ENCODE measurements at regions not wholly inside any gene's neighbourhood (a gene's known extent, or its start where the extent isn't known, plus 50 kb on each side); places are given as distances from the start of the nearest gene placed in this dataset.

DNA sequence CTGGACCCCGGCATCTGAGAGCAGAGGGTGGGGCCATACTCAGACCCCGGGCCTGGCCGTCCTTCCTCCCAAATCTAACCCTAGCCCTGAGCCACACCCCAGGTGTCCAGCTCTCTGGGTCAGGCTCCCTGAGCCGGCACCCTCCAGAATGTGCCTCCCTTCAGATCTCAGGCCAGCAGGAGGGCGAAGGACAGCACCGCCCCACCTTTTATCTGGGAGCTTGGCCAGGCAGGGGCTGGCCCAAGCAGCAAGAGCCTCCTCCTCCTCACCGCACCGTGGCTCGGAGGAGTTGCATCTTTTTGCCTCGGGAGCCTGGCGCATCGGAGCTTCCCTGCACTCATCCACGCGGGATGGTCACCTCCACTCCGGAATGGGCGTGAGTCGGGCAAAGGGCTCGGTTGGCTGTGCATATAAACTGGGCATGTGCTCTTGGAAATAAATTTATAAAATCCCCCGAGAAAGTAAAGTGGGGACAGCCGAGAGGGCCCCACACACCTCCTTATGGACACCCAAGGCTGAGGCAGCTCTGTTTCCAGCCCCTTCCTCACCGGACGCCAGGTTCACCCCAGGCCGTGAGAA is 69.1 kb upstream of the CTDP1 start:
- no peak for DNase-seq (ENCODE audit: low read depth)

DNA sequence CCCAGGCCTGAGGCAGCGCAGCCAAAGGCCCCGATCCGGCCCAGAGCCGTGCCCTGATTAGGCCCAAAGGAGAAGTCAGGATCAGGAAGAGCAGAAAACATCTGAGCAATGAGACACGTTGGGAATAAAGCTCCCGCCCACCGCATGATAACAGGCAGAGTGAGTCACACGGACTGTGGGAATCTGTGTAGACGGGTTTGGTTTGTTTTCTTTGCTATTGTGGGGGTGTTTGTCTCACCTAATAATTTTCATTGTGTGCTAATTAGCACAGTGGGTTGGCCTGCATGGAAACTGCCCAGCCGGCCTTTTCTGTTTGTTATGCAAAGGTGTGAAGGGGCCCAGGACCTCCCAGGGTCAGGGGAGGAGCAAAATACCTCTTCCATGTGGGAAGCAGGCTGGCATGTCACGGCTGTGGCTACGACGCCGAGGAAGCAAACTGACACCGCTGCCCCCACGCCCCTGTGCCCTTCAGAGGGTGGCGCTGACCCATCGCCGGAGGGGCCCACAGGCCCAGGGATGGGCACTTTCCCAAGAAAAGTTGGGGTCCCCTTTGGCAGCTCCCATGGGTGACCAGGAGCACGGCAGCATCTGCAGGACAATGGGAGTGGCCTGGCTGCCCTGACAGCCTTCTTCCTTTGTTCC is 68.4 kb upstream of the CTDP1 start:
- peak; percentile 37 for DNase-seq (ENCODE audit: low read depth)

DNA sequence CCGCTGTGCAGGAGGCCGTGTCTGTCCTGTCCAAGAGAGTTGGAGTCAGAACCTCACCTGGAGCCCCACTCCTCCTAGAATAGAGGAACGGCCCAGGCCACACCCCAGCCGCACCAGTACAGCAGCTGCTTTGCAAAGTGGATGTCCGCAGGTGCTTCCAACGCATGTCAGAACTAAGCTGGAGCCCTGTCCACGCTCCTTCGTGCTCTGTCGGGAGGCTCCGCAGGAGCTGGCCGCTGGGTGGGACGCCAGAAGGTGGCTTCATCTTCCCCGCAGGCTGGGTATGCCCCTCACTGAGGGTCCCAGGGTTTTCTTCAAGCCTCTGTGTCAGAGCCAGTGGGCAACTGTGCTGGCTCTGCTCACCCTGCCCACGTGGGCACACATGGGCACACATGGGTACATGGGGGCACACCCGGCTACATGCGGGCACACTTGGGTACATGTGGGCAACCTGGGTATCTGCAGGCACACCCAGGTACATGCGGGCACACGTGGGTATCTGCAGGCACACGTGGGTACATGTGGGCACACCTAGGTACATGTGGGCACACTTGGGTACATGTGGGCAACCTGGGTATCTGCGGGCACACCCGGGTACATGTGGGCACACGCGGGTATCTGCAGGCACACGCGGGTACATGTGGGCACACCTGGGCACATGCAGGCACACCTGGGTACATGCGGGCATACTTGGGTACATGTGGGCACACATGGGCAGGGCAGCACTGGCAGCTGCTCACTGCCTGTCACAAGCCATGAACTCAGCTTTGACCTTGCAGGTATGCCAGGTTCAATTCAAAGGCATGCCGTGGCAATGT is 67.1 kb upstream of the CTDP1 start:
- DNase-seq (ENCODE audit: low read depth) = no peak

DNA sequence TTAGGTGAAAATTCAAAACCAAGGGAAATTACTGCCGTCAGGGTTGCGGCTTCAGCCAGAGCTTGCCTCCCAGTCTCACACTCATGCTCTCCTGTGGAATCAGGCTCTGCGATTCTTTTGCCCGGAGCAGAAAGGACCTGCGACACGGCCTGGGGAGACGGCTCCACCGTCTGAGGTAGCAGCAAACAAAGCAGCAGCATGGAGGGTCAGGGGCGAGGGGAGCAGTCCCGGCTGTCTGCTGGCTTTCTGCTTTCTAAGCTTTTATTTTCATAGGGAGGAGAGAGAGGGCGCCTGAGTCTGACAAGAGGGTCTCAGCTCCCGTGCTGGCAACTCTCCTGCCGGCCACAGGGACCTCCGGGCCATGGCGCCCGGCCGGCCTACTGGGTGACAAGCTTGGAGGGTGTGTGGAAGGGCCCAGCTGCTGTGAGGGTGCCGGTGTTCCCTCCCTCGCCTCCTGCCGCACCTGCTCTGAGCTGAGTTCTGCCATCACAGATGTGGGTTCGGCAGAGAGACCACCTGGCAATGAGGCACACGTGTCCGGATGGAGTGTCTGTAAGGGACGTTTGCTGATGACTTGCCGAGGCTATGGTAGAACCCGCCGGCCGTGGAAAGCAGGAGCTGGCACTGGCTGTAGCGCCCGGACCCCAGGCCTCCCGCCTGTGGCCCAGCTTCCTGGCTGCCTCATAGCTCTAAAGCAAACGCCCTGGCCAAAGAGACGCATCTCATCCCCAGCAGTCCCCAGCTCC is 66.2 kb upstream of the CTDP1 start:
- no peak for DNase-seq (ENCODE audit: low read depth)

DNA sequence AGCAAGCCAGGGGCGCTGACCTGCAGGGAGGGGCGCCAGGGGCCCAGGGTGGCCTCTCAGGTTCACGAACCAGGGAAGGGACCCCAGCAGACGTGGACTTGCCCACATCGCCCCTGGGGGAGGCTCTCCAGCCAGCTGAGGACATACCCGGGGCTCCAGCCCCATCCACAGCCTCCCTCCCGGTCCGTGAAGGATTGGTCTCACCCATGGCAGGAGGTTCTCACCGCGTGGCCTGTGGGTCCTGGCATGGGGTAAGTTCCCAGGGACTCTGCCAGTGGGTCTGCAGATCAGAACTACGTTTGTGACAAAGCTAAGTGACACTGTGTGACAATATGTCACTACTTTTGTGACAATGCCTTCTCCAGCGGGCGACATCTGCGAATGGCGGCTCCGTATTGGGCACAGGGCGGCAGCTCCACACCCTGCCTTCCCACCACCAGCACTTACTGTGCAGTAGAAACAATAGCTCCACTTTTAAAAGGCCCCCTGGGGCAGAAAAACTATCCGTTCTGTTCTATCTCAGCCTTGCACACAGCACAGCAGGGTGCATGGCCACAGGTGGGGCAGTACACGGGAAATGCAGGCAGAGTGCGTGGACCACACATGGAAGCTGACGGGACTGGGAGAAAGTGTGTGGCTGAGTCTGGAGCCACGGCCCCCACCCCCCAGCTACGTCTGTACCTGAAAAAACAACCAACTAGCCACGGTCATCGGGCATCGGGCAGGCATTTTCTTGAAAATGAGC is 65.2 kb upstream of the CTDP1 start:
- no peak for DNase-seq (ENCODE audit: low read depth)

DNA sequence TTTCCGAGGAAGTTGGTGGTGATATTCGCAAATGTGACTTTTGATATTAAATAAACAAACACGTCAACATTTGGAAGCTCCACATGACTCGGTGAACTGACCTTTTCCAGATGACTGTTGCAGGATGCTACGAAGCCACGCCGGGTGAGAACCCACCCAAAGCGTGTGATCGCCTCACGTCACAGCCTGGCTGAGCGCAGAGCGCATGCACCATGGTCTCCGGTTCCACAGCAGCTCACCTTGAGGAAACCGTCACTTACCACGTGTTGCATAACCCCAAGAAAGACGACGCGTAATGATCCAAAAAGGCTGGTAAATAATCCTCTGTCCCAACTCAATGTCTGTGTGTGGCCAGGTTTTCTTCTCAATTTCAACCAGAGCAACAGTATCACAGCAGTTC is 64.5 kb upstream of the CTDP1 start:
- DNase-seq (ENCODE audit: low read depth) = no peak

DNA sequence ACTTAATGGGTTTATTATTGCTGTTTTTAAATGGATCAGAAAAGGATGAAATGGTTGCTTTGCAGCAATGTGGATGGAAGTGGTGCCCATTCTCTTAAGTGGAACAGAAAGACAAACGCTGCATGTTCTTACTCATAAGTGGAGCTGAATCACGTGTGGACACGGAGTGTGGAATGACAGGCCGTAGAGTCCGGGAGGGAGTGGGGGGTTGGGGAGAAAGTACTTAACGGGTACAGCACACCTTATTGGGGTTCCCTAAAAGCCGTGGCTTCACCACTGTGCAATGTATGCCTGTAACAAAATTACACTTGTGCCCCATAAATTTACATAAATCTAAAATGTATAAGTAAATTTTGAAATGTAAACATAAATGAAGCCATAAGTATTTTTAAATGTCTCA is 64.0 kb upstream of the CTDP1 start:
- no peak for DNase-seq (ENCODE audit: low read depth)

DNA sequence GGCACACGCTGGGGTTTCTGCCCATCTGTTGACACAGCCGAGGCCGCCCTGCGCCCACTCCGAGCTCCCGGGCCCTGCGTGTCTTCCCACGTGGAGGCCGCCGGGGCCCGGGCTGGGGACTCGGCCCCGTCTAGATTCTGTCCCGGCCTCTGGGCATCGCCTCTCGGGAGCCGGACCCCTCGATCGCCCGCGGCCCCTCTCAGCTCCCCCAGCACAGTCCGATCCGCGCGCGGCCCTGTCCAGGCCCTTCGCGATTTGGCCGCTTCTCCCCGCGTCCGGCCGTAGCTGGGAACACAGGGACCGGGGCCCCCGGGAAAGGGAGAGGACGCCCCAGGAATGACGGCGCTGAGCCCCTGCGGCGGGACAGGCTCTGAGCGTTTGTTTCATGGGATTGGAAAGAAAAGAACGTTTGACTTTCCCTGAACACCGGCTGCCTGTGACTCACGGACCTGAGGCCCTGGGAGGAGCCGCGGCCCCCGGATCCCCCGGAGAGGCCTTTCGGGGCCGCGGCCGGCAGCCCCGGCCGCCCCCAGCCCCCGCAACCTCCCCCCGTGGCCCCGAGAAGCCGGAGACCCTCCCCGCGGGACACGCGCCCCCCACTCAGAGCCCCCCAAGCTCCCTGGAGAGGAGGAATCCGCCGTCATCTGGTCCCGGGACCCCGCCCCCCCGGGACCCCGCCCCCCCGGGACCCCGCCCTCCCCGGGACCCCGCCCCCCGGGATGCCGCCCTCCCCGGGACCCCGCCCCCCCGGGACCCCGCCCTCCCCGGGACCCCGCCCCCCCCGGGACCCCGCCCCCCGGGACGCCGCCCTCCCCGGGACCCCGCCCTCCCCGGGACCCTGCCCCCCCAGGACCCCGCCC is 62.7 kb upstream of the CTDP1 start:
- DNase-seq (ENCODE audit: low read depth) = no peak

DNA sequence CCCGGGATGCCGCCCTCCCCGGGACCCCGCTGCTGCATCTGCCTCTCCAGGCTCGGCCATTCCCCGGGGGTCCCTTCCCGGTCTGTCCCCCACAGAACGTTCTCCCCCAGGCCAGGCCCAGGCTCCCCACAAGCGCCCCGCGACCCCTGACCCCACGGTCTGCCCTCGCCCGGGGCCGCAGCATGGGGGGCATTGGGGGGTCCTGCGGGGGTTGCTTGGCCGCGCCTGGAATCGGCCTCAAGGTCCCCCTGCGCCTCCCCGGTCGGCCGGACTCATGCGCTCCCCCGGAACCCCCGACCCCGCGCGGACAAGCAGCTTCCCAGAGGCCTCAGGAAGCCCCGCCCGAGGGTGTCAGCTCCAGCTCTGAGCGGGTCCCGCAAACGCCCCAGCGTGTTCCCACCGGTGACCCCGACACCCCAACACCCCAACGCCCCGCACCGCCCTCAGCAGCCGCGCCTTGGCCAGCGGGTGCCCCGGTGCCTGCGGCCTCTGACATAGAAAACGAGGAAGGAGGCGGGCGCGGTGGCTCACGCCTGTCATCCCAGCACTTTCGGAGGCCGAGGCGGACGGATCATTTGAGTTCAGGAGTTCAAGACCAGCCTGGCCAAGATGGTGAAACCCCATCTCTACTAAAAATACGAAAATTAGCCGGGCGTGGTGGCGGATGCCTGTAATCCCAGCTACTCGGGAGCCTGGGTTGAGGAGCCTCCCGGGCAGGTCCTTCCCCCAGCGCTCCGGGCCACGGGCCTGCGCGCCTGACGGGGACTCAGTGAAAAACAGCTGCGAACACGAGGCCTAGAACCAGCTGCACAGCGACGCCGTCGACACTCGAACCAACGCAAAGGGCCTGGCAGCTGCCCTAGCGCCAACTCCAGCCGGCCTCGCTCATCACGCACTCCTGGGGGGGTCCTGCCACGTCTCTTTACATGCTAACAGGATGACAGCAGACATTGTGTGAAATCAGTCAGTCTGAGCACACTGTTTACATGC is 61.8 kb upstream of the CTDP1 start:
- DNase-seq (ENCODE audit: low read depth) = no peak

DNA sequence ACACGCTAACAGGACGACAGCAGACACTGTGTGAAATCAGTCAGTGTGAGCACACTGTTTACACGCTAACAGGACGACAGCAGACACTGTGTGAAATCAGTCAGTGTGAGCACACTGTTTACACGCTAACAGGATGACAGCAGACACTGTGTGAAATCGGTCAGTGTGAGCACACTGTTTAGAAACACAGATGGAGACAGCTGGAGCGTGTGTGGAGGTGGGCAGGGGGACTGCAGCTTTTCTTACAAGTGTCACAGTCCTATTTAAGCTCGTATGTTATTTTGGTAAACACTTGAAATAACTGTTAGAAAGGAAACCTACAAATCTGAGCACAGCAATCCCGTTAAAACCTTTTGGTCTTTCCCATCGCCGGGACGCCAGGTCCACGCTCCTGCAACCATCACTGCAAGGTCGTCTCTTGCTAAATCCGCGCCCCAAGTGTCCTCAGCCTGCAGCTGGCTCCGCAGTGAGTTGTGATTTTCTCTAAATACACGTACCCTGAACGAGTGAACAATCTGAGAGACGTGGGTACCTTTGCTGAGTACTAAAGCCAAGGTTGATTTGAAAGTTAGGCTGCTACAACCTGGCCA is 58.9 kb upstream of the CTDP1 start:
- DNase-seq (ENCODE audit: low read depth) = no peak

DNA sequence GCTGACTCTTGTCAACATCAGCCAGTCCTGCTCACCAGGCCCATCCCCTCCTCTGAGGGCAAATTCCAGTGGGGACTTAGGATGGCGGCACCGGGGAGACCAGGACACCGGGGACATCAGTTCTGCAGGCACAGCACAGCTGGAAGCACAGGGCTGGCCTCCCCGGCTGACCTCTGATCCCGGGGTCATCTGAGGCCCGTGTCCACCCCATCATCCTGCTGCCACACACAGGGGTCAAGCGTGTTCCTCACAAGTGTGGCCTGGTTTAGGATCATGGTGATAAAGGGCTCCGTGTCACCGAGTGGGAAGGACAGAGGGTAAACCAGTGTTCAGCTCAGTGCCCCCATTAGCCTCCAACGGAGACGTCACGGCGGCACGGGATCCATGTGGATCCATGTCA is 58.1 kb upstream of the CTDP1 start:
- no peak for DNase-seq (ENCODE audit: low read depth)

DNA sequence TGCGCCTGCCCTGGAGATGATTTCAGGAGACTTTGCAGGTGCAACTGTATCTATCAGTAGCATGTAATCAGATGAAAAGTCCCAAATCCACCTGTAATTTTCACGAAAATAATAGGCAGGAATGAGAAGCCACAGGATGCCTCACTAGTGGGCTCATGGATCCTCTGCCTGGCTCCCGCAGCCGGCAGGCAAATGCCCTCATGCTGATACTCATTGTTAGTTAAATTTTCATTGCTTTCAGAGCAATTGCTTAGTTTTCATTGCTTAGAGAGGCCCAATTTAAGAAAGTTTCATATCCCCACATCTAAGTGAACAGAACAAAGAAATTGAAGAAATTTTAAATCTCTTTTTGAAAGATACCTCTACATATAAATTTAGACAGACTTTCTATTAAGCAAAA is 57.6 kb upstream of the CTDP1 start:
- DNase-seq (ENCODE audit: low read depth) = no peak

DNA sequence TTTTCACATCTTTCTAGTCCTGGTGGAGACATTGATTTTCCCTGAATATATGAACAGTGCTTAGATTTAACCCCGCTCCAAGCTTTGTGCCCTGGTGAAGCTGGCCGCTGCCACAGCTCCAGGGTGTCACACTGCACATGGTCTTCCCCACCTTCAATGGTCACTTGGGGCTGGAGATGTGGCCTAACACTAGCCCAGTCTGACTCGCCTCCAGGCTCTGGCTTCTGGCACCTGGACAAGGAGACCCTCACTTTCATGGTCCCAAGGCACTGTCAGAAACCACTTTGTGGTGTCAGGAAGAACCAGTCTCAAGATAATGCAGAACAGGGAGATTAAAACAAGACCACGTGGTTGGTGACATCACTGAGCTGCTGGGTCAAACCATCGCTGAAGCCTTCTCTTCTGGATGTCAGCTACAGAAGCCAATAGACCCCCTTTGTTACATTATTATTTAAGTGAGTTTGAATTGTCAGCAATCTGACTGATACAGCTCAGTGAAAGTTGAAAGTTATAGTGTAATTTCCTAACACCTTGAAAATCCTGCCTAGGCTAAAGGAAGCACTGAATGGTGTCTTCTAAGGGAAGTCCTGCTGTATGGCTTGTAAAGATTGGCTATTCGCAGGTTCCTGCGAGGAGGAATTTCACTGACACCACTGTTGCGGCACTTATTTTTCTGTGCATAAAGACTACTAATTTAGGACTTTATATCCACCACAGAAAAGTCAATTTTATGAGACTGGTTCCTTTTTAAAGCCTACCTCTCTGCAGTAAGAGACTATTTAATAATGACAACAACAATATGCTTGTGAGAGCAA is 55.0 kb upstream of the CTDP1 start:
- no peak for DNase-seq (ENCODE audit: low read depth)

DNA sequence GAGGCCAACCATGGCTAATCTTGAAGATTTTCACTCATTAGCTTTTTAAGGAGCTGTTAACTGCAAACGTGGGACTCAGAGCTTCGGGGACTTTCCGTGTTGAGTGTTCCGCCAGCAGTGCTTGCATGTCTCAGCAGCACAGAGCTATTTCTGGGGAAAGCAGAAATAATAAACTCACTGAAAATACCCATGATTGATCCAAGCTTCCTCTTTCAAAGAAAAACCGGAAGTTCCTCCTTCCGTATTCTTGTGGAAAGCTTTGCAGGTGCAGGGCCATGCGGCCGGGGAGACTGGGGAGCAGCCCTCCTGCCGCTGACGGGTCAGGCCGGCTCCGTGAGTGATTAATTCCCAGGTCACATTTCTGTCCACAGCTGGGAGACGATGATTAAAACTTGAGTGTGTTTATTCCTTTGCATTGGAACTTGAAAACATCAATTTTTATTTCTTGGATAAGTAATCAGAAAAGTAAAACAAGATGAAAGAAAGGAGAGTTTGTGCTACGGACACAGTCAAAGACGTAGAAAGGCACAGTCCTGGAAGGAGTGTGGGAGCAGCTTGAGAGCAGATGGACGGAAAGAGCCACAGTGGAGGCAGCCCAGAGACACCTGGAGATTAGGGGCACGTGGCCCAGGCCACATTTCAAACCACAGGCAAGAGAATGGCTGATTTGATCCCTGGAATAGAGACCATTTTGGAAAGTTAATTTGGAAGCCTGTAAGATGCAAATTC is 54.2 kb upstream of the CTDP1 start:
- DNase-seq (ENCODE audit: low read depth) = no peak

DNA sequence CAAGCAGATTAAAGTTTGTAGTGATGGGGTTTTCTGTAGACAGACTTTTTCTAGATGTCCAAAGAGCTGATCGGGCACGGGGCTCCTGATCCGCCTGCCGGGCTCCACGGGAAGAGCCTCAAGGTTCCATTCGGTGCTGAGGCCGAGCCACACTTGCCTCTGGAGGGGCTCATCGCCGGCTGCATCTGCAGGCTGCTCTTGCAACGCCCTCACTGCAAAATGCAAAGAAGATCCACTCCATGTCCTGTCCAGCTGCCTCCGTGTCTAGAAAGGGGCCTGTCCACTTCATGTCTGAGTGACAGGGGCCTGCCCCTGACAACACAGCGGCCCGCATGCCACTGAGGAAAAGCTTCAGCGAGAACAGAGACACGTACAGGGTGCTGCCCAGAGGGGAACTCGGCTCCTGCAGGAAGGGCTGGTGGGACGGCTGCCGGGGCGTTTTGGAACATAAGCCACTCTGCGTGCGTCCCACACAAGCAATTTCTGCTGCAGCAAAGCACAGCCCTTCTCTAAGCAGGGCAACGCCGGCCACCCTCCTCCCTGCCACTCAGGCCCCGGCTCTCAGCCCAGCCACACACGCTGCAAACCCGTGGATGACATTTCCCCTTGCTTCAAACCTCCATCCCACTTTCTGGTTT is 53.6 kb upstream of the CTDP1 start:
- no peak for DNase-seq (ENCODE audit: low read depth)

DNA sequence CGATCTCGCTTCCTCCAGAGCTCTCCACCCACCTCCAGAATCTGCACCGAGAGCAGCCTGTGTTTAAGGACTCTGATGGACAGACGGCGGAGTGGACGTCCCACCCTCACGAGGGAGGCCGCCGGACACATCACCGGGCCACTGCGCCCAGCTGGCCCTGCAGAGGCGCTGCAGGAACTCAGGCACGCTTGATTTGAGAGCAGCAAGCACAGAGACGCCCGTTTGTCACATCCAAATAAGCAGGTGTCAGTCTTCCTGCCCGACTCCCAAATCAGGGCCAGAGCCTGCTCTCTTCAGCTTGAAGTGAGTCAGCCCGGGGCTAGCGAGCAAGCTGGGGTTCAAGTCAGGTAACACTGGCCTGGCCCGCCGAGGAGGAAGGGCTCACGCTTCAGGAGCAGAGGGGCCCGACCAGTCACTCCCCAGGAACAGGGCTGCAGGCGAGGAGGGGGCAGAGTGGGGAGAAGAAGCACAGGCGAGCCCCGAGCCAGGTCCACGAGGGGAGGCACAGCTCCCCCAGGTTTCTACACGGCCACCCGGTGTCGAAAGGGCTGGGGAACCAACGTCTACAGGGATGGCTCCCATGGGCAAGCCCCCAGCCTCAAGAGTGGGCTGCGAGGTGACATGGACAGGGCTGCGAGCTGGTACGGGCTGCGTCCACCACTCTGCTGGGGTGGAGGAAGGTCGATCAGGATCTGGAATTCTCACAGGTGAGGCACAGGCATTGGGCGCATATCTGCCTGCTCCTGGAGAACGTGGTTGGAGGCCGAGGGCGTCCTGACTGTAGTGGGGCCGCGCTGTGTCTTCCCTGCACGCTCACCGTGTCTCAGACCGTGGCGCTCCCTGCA is 52.5 kb upstream of the CTDP1 start:
- no peak for DNase-seq (ENCODE audit: low read depth)

Data from ELR (cell line).